ENCODE measurements at regions not wholly inside any gene's neighbourhood (a gene's known extent, or its start where the extent isn't known, plus 50 kb on each side); places are given as distances from the start of the nearest gene placed in this dataset.

- H3K9me2 ChIP-seq (replicated peaks; ENCODE audit: low read depth, low read length): no peaks in the 10 kb centered on the region
- H2AFZ ChIP-seq (ENCODE audit: low read length): no peak overlapping the region
- H3K4me3 ChIP-seq (ENCODE audit: low read length, poor library complexity, severe bottlenecking): no peak overlapping the region
- no peaks in the 10 kb centered on the region for H3K4me1 ChIP-seq (ENCODE audit: insufficient read depth, low read length, poor library complexity, severe bottlenecking)
- no peaks in the 10 kb centered on the region for H3K36me3 ChIP-seq (ENCODE audit: insufficient read depth, low read length)
- H3K9ac ChIP-seq (ENCODE audit: low read depth, low read length, poor library complexity, severe bottlenecking): no peak overlapping the region
- H4K20me1 ChIP-seq (ENCODE audit: insufficient read depth, low read length, poor library complexity, severe bottlenecking): no peaks in the 10 kb centered on the region
- H3K27me3 ChIP-seq (ENCODE audit: insufficient read depth, low read length, poor library complexity, severe bottlenecking): no peaks in the 10 kb centered on the region
- no peaks in the 10 kb centered on the region for H3K79me2 ChIP-seq (ENCODE audit: insufficient read depth, low read length)
- TF ChIP-seq CTCF (conservative IDR thresholded peaks at IDR 0.05; ENCODE audit: low read length): no peak
- no peak for TF ChIP-seq EZH2phosphoT487 (IDR thresholded peaks at IDR 0.05; ENCODE audit: borderline replicate concordance)
- no peaks in the 10 kb centered on the region for H3K9me3 ChIP-seq (ENCODE audit: insufficient read depth, low read depth, low read length)
- H3F3A ChIP-seq (ENCODE audit: low read depth): no peaks in the 10 kb centered on the region
- H3K4me2 ChIP-seq (ENCODE audit: low read depth, low read length, poor library complexity, severe bottlenecking): no peak overlapping the region
These were observed 256.9 kb upstream of the ST8SIA4 start for GRCh38 chr5:101160002-101160401.

DNA sequence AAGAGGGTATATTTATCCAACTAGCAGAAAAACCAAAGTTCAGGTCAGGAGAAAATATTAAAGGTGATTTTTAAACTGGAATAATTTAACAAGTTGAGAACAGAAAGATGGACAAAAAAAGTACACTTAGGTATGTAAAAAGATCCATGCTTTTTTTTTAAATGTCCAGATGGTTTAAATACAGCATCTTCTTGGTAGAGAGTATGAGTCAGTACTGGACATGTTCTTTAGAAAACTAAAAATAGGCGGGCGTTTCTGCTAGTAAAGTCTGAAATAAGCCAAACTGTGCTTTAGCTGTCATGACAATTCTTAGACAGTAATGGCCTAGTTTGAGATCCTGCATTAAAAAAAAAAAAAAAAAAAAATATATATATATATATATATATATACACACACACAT, 255.9 kb upstream of the ST8SIA4 start:
- no peaks in the 10 kb centered on the region for H3K27me3 ChIP-seq (ENCODE audit: insufficient read depth, low read length, poor library complexity, severe bottlenecking)

DNA sequence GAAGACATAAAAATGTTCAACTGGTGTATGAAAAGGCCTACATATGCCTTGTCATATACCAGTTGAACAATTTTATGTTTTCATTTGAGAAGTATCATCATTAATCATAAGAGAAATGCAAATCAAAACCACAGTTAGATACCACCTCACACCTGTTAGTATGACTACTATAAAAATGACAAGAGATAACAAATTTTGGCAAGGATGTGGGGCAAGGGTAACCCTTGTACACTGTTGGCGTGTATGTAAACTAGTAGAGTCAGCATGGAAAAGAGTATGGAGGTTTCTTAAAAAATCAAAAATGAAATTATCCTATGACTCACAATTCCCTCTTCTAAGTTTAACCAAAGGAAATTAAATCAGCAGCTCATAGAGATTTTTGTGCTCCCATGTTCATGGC, 250.4 kb upstream of the ST8SIA4 start:
- no peak overlapping the region for H3K9ac ChIP-seq (ENCODE audit: low read depth, low read length, poor library complexity, severe bottlenecking)
- H3K9me2 ChIP-seq (replicated peaks; ENCODE audit: low read depth, low read length): no peaks in the 10 kb centered on the region
- no peaks in the 10 kb centered on the region for H3K9me3 ChIP-seq (ENCODE audit: insufficient read depth, low read depth, low read length)
- no peaks in the 10 kb centered on the region for H3K4me1 ChIP-seq (ENCODE audit: insufficient read depth, low read length, poor library complexity, severe bottlenecking)
- H3K79me2 ChIP-seq (ENCODE audit: insufficient read depth, low read length): no peaks in the 10 kb centered on the region
- TF ChIP-seq EZH2phosphoT487 (IDR thresholded peaks at IDR 0.05; ENCODE audit: borderline replicate concordance) (no peak), CTCF (conservative IDR thresholded peaks at IDR 0.05; ENCODE audit: low read length) (no peak)
- H2AFZ ChIP-seq (ENCODE audit: low read length): no peak overlapping the region
- no peaks in the 10 kb centered on the region for H3K36me3 ChIP-seq (ENCODE audit: insufficient read depth, low read length)
- no peak overlapping the region for H3K4me2 ChIP-seq (ENCODE audit: low read depth, low read length, poor library complexity, severe bottlenecking)
- no peak overlapping the region for H3K4me3 ChIP-seq (ENCODE audit: low read length, poor library complexity, severe bottlenecking)
- no peaks in the 10 kb centered on the region for H4K20me1 ChIP-seq (ENCODE audit: insufficient read depth, low read length, poor library complexity, severe bottlenecking)
- H3F3A ChIP-seq (ENCODE audit: low read depth): no peaks in the 10 kb centered on the region
- no peaks in the 10 kb centered on the region for H3K27me3 ChIP-seq (ENCODE audit: insufficient read depth, low read length, poor library complexity, severe bottlenecking)

More for the DNA sequence above, 255.9 kb upstream of the ST8SIA4 start:
- Histone ChIP-seq H3K9me3 (ENCODE audit: insufficient read depth, low read depth, low read length) (no peaks in the 10 kb centered on the region), H3K4me1 (ENCODE audit: insufficient read depth, low read length, poor library complexity, severe bottlenecking) (no peaks in the 10 kb centered on the region), H3K4me2 (ENCODE audit: low read depth, low read length, poor library complexity, severe bottlenecking) (no peak overlapping the region), H3K4me3 (ENCODE audit: low read length, poor library complexity, severe bottlenecking) (no peak overlapping the region), H3K36me3 (ENCODE audit: insufficient read depth, low read length) (no peaks in the 10 kb centered on the region), H3F3A (ENCODE audit: low read depth) (no peaks in the 10 kb centered on the region), H3K9me2 (replicated peaks; ENCODE audit: low read depth, low read length) (no peaks in the 10 kb centered on the region), H3K79me2 (ENCODE audit: insufficient read depth, low read length) (no peaks in the 10 kb centered on the region), H4K20me1 (ENCODE audit: insufficient read depth, low read length, poor library complexity, severe bottlenecking) (no peaks in the 10 kb centered on the region), H3K9ac (ENCODE audit: low read depth, low read length, poor library complexity, severe bottlenecking) (no peak overlapping the region), H2AFZ (ENCODE audit: low read length) (no peak overlapping the region)
- TF ChIP-seq CTCF (conservative IDR thresholded peaks at IDR 0.05; ENCODE audit: low read length) (no peak), EZH2phosphoT487 (IDR thresholded peaks at IDR 0.05; ENCODE audit: borderline replicate concordance) (no peak)
